HepG2 (cell line): ENCODE measurements at regions not wholly inside any gene's neighbourhood (a gene's known extent, or its start where the extent isn't known, plus 50 kb on each side); places are given as distances from the start of the nearest gene placed in this dataset.

Experiments
- AKNA ChIP-seq: sonication (generic); formaldehyde crosslinking; IDR thresholded peaks from 2 replicates; pipeline ENCODE4 v1.4.0; 2020; ENCODE audit warnings: missing genetic modification reagents, borderline replicate concordance
- CREB3 ChIP-seq: sonication (generic); formaldehyde crosslinking; IDR thresholded peaks from 2 replicates; pipeline ENCODE4 v1.5.0; 2020; ENCODE audit warnings: missing genetic modification reagents
- DMAP1 ChIP-seq: IDR thresholded peaks from 2 replicates; pipeline ENCODE4 v1.6.1; 2016
- FOSL2 ChIP-seq: sonication (generic); formaldehyde crosslinking; IDR thresholded peaks from 2 replicates; pipeline ENCODE4 v1.4.0; 2020; ENCODE audit warnings: missing genetic modification reagents
- HNF1B ChIP-seq: sonication (generic); formaldehyde crosslinking; IDR thresholded peaks from 2 replicates; pipeline ENCODE4 v1.5.1; 2020; ENCODE audit warnings: mild to moderate bottlenecking, moderate library complexity, missing genetic modification reagents
- NAIF1 ChIP-seq: sonication (generic); formaldehyde crosslinking; IDR thresholded peaks from 2 replicates; pipeline ENCODE4 v1.5.0; 2020; ENCODE audit warnings: mild to moderate bottlenecking, missing genetic modification reagents, borderline replicate concordance
- NCOA2 ChIP-seq: sonication (generic); formaldehyde crosslinking; IDR thresholded peaks from 2 replicates; pipeline ENCODE4 v1.8.0; 2022; ENCODE audit warnings: inconsistent platforms
- NKX3-1 ChIP-seq: sonication (generic); formaldehyde crosslinking; IDR thresholded peaks from 2 replicates; pipeline ENCODE4 v1.5.0; 2020; ENCODE audit warnings: missing genetic modification reagents
- SRSF4 ChIP-seq: fragments of 200-400 bp; formaldehyde crosslinking; IDR thresholded peaks from one replicate; pipeline ENCODE4 v1.6.1; 2018; ENCODE audit warnings: mild to moderate bottlenecking, low read depth, low read length, moderate library complexity; ENCODE audit not compliant: poor library complexity, severe bottlenecking
- ZFP91 ChIP-seq: sonication (generic); formaldehyde crosslinking; IDR thresholded peaks from 2 replicates; pipeline ENCODE4 v1.9.0; 2022; ENCODE audit warnings: missing genetic modification reagents, mild to moderate bottlenecking, borderline replicate concordance
- ZNF343 ChIP-seq: sonication (generic); formaldehyde crosslinking; IDR thresholded peaks from 2 replicates; pipeline ENCODE4 v1.4.0; 2020; ENCODE audit warnings: mild to moderate bottlenecking, missing genetic modification reagents
- ZNF441 ChIP-seq: sonication (generic); formaldehyde crosslinking; IDR thresholded peaks from 2 replicates; pipeline ENCODE4 v1.7.0; 2021; ENCODE audit warnings: missing genetic modification reagents, borderline replicate concordance
- ZNF569 ChIP-seq: sonication (generic); formaldehyde crosslinking; IDR thresholded peaks from 2 replicates; pipeline ENCODE4 v1.5.0; 2020; ENCODE audit warnings: mild to moderate bottlenecking, missing genetic modification reagents, moderate library complexity, borderline replicate concordance
- ZNF607 ChIP-seq: sonication (generic); formaldehyde crosslinking; IDR thresholded peaks from 2 replicates; pipeline ENCODE4 v1.5.1; 2020; ENCODE audit warnings: missing genetic modification reagents, mild to moderate bottlenecking, borderline replicate concordance
- ZNF619 ChIP-seq: sonication (generic); formaldehyde crosslinking; IDR thresholded peaks from 2 replicates; pipeline ENCODE4 v1.4.0; 2020; ENCODE audit warnings: mild to moderate bottlenecking, missing genetic modification reagents
- ZNF704 ChIP-seq: sonication (generic); formaldehyde crosslinking; IDR thresholded peaks from 2 replicates; pipeline ENCODE4 v1.8.1; 2023; ENCODE audit warnings: mild to moderate bottlenecking, inconsistent platforms, moderate library complexity, missing genetic modification reagents, borderline replicate concordance

GRCh38 chr6:13873288-13874190 lies 51.2 kb upstream of the RNF182 start (continued):
- TF ChIP-seq ZNF607 (CRISPR knock-in tag): peak; percentile 98
- TF ChIP-seq ZNF441: no peak; the same call in 1 of the 2 replicates
- TF ChIP-seq NKX3-1 (CRISPR knock-in tag): peak; percentile 78; the same call in 1 of the 2 replicates
- peak; percentile 90; the same call in 1 of the 2 replicates for TF ChIP-seq AKNA
- peak; percentile 80 for TF ChIP-seq HNF1B (CRISPR knock-in tag)
- 0 out of 2 replicates have a peak, but pooled peaks have one; percentile 41 for TF ChIP-seq ZNF569 (CRISPR knock-in tag)
- TF ChIP-seq NAIF1 (CRISPR knock-in tag): 0 out of 2 replicates have a peak, but pooled peaks have one; percentile 50
- 0 out of 2 replicates have a peak, but pooled peaks have one; percentile 43 for TF ChIP-seq NCOA2 (CRISPR knock-in tag)
- TF ChIP-seq DMAP1 (CRISPR knock-in tag): peak; percentile 71; the same call in 1 of the 2 replicates
- peak; percentile 88; the same call in 1 of the 2 replicates for TF ChIP-seq ZNF343 (CRISPR knock-in tag)
- TF ChIP-seq ZNF619 (CRISPR knock-in tag): peak; percentile 97
- TF ChIP-seq FOSL2 (CRISPR knock-in tag): peak; percentile 49; the same call in 1 of the 2 replicates
- TF ChIP-seq SRSF4: no peak
- TF ChIP-seq CREB3 (CRISPR knock-in tag): peak; percentile 95
- TF ChIP-seq ZNF704: peak; percentile 91; the same call in 1 of the 2 replicates
- peak; percentile 94 for TF ChIP-seq ZFP91 (CRISPR knock-in tag)
